Activated naive CD4-positive, alpha-beta T cell treated with Interleukin-2 at 50 U/mL for 16 hours (primary cell): ENCODE measurements at regions not wholly inside any gene's neighbourhood (a gene's known extent, or its start where the extent isn't known, plus 50 kb on each side); places are given as distances from the start of the nearest gene placed in this dataset.

Experiments
- DNase-seq: peaks from one replicate; pipeline ENCODE4 v3.0.0-alpha.2; 2020

DNA sequence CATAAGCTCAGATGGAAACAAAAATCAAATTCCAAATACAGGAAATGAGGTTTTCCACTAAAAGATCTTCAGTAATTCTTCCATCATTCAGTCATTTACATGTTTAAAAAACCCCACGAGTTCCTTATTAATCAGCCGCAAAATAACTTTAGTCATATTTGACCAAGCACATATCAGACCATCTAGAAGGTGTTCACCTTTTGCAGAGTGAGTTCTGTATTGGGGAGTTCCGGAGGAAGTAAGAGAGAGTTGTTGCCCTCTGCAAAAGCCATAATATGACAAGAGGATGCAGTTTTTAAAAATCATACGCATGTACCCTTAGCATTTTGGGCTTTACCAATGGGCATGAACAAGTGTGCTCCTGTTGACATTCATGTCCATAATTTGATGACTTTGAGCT, 61.6 kb downstream of the CCR1 start:
- DNase-seq: no peak

DNA sequence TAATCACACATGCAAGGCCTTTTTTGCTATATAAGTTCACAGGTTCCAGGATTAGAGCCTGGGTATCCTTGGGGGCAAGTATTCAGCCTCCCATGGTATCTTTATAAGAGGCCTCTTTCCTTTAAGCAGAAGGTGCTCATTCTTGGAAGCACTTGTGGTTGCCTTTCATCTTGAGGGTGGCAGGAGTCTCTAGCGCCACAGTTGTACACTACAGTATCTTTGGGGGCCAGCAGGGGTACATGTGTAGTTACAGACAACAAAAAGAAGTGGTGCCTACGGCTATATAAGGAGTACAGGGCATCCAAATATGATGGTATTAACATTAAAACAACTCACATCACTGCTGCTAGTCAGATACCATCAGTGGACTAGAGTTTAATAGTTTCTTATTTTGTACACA, 62.1 kb downstream of the CCR1 start:
- DNase-seq: no peak

DNA sequence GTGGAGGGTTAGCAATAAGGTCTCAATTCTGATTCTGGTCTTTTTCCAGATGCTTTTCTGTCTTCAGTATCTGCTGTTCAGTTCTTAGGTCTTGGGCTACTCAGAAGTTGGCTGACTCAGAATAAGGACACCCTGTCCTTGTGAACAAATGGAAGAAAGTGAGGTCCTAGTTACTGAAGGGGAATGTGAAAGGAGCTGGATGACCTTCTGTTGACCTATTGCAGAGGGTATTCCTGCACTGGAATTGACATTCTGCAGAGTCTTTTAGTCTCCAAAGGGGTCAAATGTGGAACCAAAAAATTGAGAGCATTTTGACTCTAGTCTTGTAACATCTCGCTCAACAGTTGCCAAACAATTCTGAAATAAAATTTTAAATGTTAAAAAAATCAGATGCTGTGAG, 63.0 kb downstream of the CCR1 start:
- no peak for DNase-seq

DNA sequence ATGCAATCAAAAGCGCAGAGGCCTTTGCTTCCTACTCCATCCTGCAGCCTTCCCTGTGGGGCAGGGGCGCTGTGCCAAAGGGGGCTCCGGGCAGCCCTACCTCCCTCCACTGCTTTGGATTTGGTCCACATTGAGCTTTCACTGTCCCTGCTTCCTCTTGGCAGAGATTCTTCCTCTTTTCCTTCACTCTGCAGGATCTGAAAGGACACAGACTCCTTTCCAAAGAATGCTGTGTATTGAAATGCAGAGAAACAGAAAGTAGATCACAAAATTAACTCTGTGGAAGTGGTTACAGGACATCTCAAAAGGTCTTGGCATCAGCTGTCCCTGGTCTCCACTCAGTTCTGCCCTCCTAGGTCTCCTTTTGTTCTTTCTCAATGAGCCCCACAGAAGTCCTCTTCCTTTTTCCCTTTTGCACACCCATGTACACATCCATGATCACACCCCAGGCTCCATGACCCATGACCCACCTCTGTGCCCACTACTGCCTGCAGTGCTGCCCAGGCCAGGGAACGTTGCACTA, 64.1 kb downstream of the CCR1 start:
- DNase-seq: no peak

DNA sequence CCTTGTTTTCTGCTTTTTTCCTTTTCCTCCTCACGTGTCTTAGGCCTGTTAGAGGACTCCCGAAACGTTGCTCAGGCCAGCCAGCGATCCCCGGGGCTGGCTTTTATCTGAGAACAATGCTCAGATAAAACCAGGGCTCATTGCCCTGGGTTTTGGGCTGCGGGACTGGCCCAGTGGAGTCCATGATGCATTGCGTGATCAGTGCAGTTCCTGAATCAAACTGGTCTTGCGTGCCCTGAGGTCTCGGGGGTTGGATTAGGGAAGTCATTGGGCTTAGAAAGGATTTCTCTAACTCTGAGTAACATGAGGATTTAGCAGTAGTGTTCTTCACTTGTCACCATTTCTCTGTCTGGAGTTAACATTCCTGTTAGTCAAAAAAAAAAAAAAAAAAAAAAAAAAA, 66.3 kb downstream of the CCR1 start:
- no peak for DNase-seq

DNA sequence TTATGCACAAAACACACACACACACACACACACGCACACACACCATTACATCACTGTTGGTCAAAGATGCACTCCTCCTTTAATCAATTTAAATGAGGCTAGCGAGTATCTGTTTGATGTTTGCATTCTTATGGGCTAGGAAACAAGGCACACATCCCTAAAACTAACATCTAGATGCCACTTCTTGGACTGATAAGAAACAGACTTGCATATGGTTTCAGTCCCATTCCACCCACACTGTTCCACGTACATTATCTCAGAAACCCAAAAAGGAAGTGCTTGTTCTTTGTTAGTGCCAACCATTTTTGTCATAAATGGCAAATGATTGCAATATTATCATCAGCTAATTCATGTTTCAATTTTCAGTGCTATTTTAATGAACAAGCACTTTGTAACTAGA, 69.5 kb downstream of the CCR1 start:
- no peak for DNase-seq

DNA sequence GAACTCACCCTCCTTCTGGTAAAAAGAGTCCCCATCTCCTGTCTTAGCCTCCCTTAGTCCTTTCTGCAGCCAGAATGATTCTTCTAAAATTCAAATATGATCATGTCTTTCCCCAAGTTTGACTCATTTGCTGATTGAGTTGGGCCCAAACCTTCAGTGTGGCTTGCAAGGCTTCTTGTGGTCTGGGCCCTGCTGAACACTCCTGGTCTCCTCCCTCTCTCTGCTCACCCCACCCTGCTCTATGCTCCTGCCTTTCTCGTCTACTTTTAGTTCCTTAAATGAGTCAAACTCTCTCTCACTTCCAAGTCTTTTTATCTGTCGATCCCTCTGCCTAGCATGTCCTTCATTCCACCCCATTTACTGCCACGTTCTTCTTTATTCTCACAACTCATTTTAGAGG, 72.6 kb downstream of the CCR1 start:
- DNase-seq: no peak

DNA sequence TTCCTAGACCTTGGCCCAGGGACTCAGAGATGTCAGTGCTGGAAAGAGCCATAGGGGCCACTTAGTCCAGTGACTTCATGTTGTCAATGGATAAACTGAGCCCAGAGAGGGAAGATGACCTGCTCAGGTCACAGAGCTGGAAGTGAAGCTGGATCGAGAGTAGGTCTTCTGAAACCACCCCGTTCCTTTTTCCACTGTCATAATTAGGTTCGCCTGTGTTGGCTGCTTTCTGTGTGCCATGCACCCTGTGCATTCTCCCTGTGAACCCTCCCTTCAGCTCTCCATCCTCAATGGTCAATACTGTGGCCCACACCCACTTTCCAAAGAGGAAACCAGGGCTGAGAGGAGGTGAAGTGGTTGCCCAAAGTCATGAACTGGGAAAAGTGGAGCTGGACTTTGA, 74.8 kb downstream of the CCR1 start:
- no peak for DNase-seq

DNA sequence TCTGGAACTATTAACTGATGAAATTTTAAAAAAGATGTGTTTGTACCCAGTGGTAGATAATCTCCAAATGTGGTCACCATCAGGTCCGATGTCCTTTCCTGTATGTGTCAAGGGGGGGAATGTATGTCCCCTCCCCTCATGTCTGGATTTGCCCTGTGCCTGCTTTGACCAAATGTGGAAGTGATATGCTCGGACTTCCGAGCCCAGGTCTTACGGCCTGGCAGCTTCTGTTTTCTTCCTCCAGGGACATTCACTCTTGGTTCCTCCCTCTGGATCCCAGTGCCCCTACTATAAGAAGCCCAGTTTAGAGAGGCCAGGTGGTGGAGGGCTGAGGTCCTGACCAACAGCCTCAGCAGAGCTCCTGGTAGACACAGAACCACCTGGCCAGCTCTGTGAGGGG, 75.5 kb downstream of the CCR1 start:
- DNase-seq: no peak

DNA sequence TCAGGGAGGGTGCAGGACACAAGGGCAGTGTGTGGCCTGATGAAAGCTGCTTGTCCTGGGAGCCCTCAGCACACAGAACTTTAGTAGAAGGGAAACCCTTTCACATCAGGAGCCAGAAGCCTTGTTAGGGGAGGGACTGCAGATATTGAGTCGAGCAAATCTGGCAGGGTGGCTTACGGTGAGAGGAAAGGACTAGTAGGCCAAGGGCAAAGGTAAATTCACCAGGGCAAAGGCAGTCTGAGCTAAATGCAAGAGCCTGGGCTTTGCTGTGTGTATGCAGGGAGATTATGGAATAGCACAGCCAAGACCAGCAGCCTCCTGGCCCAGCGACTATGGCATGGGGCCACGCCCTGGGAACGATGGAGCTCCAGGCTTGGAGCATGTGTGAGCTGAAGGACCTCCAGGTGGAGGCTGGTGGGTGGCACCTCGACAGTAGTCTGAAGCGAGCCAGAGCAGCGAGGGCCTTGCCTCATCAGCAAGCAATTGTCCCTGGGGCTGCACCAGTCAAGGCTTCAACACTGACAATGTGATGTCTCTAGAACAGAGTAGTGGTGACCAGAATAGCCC, 76.1 kb downstream of the CCR1 start:
- no peak for DNase-seq

DNA sequence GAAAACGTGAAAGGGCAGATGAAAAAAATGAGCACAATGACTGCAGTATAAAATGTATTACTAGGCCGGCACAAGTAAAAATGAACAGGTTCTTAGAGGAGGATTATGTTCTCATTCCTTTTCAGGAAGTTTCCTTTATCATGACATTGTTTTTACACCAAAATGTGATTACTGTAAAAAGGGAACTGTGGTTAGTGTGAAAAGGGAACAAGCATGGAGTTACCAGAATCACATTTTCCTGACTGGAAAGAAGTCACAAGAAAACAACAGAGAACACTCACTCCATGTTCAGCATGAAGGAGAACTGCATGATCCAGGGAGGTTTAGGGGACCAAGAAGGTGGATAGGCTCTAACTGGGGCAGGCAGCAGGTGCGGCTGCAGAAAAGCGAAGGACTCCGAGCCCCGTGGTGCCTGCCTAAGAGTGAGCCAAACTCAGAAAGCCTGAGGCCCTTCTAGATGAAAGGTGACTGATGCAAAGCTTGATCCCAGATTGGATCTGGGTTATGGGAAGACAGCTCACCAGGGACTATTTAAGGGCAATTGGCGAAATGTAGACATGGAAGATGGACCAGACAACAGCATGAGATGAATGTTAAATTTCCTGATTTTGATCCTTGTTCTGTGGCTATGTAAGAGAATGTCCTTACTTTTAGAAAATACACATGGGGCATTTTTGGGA, 77.3 kb downstream of the CCR1 start:
- DNase-seq: no peak

DNA sequence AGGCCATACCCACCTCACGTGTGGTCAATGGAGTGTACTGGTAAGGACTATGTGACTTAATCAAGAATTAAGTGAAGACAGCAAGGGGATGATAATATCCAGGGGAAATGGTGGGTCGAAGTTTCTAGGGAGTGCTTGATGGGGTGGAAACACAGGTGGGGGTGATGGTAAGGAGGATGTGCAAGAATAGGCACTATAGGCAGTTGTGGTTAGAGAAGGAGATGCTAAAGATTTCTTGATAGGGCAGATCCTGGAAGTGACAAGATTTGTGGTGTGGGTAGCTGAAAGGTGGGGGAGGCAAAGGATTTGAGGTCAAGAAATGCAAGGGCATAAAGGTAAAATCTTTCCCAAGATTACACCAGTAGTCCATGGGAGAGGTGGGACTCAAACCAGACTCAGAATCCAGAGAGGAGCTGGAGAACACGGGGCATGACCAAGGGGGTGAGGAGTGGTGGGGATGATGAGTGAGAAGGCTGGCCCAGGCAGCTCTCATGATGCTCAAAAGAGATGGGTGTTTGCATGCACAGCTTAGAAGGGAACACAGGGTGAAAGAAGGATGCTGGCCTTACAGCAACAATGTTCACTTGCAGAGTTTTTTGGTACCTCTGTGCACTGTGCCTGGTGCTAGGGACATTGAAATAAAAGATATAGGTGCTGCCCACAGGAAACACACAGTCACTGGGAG, 78.4 kb downstream of the CCR1 start:
- no peak for DNase-seq

DNA sequence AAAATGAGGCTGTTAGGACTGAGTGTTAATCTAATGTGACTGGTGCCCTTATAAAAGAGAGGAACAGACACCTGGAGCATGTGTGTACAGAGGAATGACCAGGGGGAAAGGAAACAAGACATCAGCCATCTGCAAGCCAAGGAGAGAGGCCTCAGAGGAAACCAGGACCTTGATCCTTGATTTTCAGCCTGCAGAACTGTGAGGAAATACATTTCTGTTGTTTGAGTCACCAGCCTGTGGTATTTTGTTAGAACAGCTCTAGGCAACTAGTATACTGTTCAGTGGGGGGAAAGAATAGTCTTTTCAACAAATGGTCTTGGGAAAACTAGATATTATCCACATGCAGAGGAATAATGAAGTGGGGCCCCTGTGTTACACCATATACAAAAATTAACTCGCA, 80.6 kb downstream of the CCR1 start:
- no peak for DNase-seq

DNA sequence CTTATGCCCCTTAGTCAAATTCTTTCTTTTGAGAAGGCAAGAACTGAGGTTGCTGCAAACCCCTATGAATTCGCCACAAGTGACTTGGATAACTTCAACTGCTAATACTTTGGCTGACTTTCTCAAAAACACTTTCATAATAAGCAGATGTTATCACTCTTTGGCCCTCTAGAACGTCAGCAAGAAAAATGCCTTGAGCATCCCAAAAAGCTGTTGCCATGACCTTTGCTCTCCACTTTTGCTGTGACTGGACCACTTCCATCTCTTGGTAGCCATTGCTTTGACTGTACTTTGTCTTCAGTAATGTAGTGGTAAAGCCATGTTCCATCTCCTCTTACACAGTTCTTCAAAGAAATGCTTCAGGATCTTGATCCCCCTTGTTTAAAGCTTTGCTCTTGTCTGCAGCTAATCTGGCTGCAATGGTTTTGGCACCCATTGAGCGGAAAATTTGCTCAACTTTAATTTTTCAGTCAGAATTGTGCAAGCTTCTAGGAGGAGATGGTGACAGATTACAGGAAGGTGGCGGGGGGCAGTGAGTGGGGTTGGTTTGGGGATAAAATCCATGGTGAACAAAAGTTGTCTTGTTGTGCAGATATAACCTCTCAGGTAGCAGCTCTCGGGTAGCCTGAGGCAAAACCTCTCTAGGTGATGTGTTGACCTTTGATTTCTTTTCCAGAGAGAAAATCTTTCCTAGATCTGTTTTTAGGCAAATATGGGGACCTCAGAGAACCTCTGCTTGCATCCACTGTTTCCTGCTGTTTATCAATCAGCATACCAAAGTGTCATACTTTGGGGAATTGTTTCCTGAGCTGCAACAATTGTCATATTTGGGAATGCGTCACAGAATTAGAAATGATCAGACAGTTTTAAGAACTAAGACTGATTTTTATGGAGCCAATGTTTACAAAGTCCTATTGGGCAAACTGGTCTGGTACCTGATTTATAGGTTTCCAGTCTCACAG, 83.6 kb downstream of the CCR1 start:
- DNase-seq: no peak

DNA sequence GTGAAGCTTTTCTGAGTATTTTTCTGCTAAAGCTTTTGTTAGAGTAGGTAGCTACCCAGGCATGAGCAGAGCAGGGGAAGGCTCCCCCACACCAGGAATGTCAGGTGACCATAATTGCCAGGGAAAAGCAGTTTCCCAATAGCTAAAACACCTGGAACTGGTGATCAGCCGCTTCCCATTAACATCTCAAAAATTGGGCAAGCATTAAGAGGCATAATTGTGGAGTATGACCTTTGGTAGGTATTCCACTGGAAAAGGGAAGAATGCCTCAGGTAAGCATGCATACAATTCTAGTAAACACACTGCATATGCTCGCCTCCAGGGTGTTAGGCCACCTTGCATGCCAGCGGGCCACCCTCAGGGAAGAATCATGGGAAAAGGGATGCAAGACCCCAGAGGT, 84.5 kb downstream of the CCR1 start:
- no peak for DNase-seq

DNA sequence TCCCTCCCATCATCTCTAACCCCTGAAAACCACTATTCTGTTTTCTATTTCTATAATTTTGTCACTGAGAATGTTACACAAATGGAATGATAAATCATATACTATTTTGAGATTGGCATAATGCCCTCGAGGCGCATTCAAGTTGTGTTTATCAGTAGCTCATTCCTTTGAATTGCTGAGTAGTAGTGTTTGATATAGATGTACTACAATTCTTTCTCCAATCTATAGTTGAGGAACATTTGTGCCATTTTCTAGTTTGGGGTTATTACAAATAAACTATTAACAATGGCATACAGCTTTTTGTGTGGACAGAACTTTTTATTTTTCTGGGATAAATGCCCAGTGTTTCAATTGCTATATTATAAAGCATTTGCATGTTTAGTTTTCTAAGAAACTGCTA, 86.0 kb downstream of the CCR1 start:
- DNase-seq: no peak

DNA sequence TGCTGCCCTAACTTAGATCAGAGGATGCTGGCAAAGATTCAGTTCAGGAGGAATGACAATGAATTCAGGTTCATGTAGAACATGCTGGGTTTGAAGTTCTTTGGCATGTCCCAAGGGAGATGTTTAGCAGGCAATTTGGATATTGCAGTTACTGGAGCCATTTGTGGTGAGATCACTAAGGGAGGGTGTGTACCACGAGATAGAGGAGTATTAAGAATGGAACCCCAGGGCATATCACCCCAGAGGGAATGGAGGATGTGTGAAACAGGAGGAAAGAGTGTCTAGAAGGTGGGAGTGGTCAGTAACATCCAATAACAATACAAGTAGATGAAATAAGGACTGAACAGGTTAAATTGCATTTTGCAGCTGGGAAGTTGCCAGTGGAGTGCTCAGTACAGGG, 87.1 kb downstream of the CCR1 start:
- no peak for DNase-seq

DNA sequence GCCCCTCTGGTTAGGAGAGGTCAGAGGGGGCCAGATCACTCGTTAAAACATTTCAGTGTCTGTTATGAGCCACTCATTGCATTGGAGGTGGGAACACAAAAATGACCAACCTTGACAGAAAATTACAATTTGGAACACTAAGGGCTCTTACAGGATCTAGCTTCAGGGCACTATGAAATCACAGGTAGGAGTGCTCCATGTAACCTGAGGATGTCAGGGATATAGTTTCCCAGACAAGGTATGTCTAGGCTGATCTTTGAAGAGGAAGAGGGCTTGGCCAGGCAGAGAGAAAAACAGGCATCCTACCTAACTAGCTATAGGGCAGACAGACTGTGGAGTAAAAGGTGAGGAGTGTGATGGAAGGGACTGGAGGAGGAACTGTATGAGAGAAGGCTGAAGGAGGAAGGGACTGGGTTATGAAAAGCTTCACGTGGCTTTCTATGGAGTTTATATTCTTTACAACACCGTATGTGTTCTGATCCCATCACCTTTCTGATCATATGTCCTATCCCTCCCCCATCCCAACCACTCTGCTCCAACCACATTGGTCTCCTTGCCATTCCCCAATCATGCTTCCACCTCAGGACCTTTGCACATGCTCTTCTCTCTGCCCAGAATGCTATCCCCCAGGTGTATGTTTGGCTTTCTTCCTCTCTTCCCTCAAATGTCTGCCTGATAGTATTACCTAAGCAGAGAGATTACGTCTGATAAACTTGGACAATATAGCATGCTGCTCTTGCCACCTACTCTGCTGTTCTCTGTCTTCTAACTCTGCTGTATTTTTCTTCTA, 88.2 kb downstream of the CCR1 start:
- DNase-seq: no peak

DNA sequence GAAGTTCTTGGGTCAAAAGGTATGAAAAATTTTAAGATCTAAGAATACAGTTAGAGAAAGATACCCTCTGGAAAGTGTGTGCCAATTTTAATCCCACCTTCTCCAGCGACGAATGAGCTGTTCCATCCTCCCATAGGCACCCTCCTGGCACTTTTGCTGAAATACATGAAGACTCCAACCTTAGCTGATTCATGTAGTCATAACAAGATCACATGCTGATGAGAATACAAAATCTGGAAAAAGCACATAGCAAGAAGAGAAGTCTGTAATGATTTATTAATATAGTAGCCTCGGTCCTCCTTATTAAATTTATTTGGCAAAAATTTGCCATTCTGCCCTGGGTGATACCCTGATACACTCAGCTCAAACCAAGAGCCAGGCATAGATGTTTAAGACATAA, 88.9 kb downstream of the CCR1 start:
- no peak for DNase-seq

DNA sequence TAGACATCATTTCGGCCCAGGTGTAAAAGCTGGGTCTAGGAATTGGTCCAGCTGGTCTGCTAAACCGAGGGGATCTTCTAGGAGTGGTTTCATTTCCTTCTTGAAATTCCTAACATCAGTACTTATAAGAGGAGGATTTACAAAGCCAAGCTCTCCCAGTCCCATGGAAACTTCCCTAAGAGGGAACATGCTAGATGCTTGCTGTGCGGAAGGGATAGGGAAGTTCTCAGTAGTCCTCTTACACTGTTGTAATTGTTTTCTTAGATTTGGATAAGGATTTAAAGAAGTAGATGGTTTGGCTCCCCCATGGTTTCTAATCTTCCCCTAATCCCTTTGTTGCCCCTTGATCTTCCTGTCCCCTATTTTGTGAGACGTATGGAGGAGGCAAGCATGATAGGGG, 89.7 kb upstream of the XCR1 start:
- no peak for DNase-seq

DNA sequence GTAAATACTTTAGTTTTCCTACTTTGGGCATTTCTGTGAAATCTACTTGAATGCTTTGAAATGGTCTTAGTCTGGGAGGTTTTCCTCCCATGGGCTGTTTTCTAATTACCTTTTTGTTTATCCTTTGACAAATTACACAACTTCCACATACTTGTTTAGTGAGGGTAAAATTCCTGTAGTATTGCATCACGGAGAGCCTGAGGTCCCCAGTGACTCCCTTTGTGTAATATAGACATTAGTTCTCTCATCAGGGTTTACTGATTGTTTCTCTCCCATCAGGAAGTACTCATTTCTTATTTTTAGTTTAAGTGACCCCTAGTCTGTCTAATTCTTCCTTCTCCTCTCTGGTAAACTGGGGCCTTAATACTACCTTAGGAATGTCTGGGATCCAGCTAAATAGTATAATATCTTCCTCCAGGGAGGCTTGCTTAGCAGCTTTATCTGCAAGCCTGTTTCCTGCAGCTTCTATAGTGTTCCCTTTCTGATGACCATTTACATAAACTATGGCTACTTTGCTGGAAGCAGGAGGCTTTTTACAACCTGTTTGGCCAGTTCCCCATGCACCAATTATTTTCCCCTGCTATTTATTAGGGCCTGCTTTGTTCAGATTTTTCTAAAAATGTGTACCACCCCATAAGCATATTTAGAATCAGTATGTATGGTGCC, 87.2 kb upstream of the XCR1 start:
- no peak for DNase-seq

DNA sequence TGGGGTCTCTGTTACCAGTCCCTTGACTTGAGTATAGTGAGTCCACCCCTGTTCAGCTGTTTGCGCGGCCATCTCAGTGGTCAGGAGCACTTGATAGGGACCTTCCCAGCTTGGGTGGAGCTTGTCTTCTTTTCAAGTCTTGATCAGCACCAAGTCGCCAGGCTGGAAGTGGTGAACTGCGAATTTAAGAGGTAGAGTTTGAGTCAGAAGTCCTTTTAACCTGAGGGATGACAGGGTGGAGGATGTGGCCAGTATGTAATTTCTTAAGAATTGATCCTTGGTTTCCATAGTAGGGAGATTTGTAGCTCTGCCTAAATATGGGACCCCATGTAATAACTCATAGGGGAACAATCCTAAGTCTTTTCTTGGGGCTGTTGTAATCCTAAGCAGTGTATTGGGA, 86.3 kb upstream of the XCR1 start:
- no peak for DNase-seq
